ENCODE measurements at regions not wholly inside any gene's neighbourhood (a gene's known extent, or its start where the extent isn't known, plus 50 kb on each side); places are given as distances from the start of the nearest gene placed in this dataset.

DNA sequence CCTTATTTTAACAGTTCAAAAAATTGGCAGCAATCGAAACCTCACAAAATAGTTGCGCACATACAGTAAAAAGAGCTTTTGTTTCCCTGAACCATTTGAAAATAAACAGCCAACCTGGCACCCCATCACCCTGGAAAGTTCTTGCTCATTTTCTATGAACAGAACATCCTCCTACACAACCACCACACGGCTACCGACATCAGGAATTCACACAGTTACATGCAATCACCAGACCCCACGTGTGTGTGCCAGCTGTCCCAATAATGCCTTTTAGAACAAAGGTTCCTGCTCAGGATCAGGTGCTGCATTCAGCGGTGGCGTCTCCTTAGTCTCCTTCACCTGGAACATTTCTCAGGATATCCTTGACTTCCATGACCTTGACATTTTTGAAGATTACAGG lies 186.5 kb downstream of the KLF13 start:
- H3K4me1 Mint-ChIP-seq = peaks cover 6% of the 10 kb centered on the region
- TF ChIP-seq CTCF (IDR thresholded peaks at IDR 0.05; ENCODE audit: unreplicated experiment in 3 of 3) = no peak
- H3K27me3 Mint-ChIP-seq (ENCODE audit: low read depth) = no peaks in the 10 kb centered on the region
- H3K36me3 Mint-ChIP-seq (ENCODE audit: low read depth) = no peaks in the 10 kb centered on the region
- H3K4me3 Mint-ChIP-seq = no peak overlapping the region
- H3K9me3 Mint-ChIP-seq = no peaks in the 10 kb centered on the region
- no peak overlapping the region for H3K27ac Mint-ChIP-seq

DNA sequence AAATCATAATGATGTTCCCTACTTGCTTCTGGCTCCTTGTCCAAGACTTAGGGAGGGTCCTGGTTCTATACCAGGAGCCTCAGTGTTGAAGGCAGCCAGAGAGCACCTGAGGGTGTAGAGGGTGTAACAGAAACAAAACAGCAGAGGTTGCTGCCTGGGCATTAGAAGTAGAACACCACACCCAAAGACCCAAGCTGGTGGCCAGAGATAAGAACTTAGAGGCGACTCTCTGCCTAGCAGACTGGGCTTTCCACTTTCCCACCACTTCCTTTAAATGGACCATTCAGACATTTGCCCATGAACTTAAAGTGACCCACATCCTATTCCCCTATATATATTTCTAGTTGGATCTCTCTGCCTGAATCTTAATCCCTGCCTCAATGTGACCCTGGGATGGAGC lies 189.8 kb downstream of the KLF13 start:
- no peak overlapping the region for H3K27ac Mint-ChIP-seq
- no peak overlapping the region for H3K4me3 Mint-ChIP-seq
- no peak for TF ChIP-seq CTCF (IDR thresholded peaks at IDR 0.05; ENCODE audit: unreplicated experiment in 3 of 3)
- H3K4me1 Mint-ChIP-seq = no peaks in the 10 kb centered on the region
- no peaks in the 10 kb centered on the region for H3K27me3 Mint-ChIP-seq (ENCODE audit: low read depth)
- no peaks in the 10 kb centered on the region for H3K9me3 Mint-ChIP-seq
- no peaks in the 10 kb centered on the region for H3K36me3 Mint-ChIP-seq (ENCODE audit: low read depth)

GRCh38 chr15:31516874-31517273 lies 190.2 kb downstream of the KLF13 start:
- H3K4me3 Mint-ChIP-seq = no peak overlapping the region
- H3K27ac Mint-ChIP-seq = no peak overlapping the region
- H3K4me1 Mint-ChIP-seq = no peaks in the 10 kb centered on the region
- no peaks in the 10 kb centered on the region for H3K9me3 Mint-ChIP-seq
- no peaks in the 10 kb centered on the region for H3K27me3 Mint-ChIP-seq (ENCODE audit: low read depth)
- TF ChIP-seq CTCF (IDR thresholded peaks at IDR 0.05; ENCODE audit: unreplicated experiment in 3 of 3) = no peak
- H3K36me3 Mint-ChIP-seq (ENCODE audit: low read depth) = no peaks in the 10 kb centered on the region

GRCh38 chr15:31517711-31518110 lies 191.1 kb downstream of the KLF13 start:
- Mint-ChIP-seq H3K36me3 (ENCODE audit: low read depth) (no peaks in the 10 kb centered on the region), H3K9me3 (no peaks in the 10 kb centered on the region), H3K4me1 (no peaks in the 10 kb centered on the region), H3K27me3 (ENCODE audit: low read depth) (no peaks in the 10 kb centered on the region), H3K27ac (no peak overlapping the region), H3K4me3 (no peak overlapping the region)
- TF ChIP-seq CTCF (IDR thresholded peaks at IDR 0.05; ENCODE audit: unreplicated experiment in 3 of 3) = no peak

GRCh38 chr15:31522028-31522427 lies 195.4 kb downstream of the KLF13 start:
- Mint-ChIP-seq H3K9me3 (no peaks in the 10 kb centered on the region), H3K4me1 (no peaks in the 10 kb centered on the region), H3K27me3 (ENCODE audit: low read depth) (no peaks in the 10 kb centered on the region), H3K36me3 (ENCODE audit: low read depth) (no peaks in the 10 kb centered on the region), H3K27ac (no peak overlapping the region), H3K4me3 (no peak overlapping the region)
- no peak for TF ChIP-seq CTCF (IDR thresholded peaks at IDR 0.05; ENCODE audit: unreplicated experiment in 3 of 3)

DNA sequence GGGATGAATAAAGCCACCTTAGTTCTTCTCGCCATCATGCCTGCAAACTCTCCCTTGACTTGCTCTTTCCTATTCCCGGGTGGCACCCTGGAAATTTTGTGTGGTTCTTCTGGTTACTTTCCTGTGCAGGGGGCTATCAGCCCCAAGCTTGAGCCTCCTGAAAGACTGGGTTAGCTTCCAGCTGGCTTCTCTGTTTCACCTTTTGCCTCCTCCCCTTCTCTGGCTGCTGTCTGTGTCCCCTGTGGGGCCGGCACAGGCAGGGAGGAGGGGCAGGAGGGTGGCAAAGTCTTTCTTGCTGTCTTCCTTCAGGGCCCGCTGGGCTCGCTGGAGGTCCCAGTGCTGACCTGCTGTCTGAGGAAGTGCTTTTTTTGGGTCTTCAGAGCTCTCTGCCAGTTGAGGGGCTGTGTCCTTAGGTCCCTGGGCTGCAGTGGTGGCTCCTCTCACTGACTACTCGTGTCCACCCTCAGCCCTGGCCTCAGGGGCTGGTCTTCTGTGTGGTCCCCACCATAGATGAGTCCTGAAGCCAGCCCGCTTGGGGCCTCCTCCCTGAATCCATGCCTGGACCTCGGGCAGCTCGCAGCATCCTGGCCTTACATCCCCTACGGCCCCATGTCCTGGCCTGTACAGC lies 196.5 kb downstream of the KLF13 start:
- H3K27me3 Mint-ChIP-seq (ENCODE audit: low read depth) = no peaks in the 10 kb centered on the region

More for the DNA sequence above, 196.5 kb downstream of the KLF13 start:
- Mint-ChIP-seq H3K36me3 (ENCODE audit: low read depth) (no peaks in the 10 kb centered on the region), H3K9me3 (no peaks in the 10 kb centered on the region), H3K27ac (no peak overlapping the region), H3K4me3 (no peak overlapping the region), H3K4me1 (no peaks in the 10 kb centered on the region)
- no peak for TF ChIP-seq CTCF (IDR thresholded peaks at IDR 0.05; ENCODE audit: unreplicated experiment in 3 of 3)
